ENCODE measurements at regions not wholly inside any gene's neighbourhood (a gene's known extent, or its start where the extent isn't known, plus 50 kb on each side); places are given as distances from the start of the nearest gene placed in this dataset.

GRCh38 chr10:2120746-2121145, 383.4 kb upstream of the ADARB2 start:
- TF ChIP-seq, protein P1, sequence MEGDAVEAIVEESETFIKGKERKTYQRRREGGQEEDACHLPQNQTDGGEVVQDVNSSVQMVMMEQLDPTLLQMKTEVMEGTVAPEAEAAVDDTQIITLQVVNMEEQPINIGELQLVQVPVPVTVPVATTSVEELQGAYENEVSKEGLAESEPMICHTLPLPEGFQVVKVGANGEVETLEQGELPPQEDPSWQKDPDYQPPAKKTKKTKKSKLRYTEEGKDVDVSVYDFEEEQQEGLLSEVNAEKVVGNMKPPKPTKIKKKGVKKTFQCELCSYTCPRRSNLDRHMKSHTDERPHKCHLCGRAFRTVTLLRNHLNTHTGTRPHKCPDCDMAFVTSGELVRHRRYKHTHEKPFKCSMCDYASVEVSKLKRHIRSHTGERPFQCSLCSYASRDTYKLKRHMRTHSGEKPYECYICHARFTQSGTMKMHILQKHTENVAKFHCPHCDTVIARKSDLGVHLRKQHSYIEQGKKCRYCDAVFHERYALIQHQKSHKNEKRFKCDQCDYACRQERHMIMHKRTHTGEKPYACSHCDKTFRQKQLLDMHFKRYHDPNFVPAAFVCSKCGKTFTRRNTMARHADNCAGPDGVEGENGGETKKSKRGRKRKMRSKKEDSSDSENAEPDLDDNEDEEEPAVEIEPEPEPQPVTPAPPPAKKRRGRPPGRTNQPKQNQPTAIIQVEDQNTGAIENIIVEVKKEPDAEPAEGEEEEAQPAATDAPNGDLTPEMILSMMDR (IDR thresholded peaks at IDR 0.05) = no peak
- TF ChIP-seq POLR2A (IDR thresholded peaks at IDR 0.05) = no peak

Measured in right lobe of liver (tissue), 4 donors.